ENCODE measurements at regions not wholly inside any gene's neighbourhood (a gene's known extent, or its start where the extent isn't known, plus 50 kb on each side); places are given as distances from the start of the nearest gene placed in this dataset.

GRCh38 chr14:95386536-95387095, 66.9 kb upstream of the CLMN start:
- WGBS = 81% methylated on average over 6 of the region's 6 CpGs
- Histone ChIP-seq H3K27me3 (ENCODE audit: control insufficient read depth in 4 of 4, insufficient read depth in 4 of 4, low read length in 3 of 4) (no peaks in the 10 kb centered on the region), H3K27ac (ENCODE audit: low read depth in 1 of 2, low read length in 2 of 2) (no peak overlapping the region), H3K9ac (ENCODE audit: low read depth in 1 of 2, low read length in 2 of 2) (no peak overlapping the region), H3K36me3 (ENCODE audit: control insufficient read depth in 4 of 4, insufficient read depth in 3 of 4, low read depth in 1 of 4, low read length in 3 of 4) (no peaks in the 10 kb centered on the region), H3K9me3 (ENCODE audit: control insufficient read depth in 4 of 4, low read length in 3 of 4) (no peaks in the 10 kb centered on the region), H3K4me1 (ENCODE audit: control insufficient read depth in 4 of 4, insufficient read depth in 4 of 4, low read length in 3 of 4) (peaks cover 0 to 9% (median 0%) of the 10 kb centered on the region in 4 donors), H3K4me3 (ENCODE audit: low read depth in 1 of 3, low read length in 3 of 3) (no peak overlapping the region)
- TF ChIP-seq REST (IDR thresholded peaks at IDR 0.05) (no peak), GABPA (IDR thresholded peaks at IDR 0.05 in 1 of 2, conservative IDR thresholded peaks at IDR 0.05 in 1 of 2) (no peak), HNF4A (conservative IDR thresholded peaks at IDR 0.05) (no peak), JUND (IDR thresholded peaks at IDR 0.05) (no peak), NR2F2 (IDR thresholded peaks at IDR 0.05) (no peak), RXRA (IDR thresholded peaks at IDR 0.05) (no peak), RAD21 (IDR thresholded peaks at IDR 0.05) (no peak)
- DNase-seq (ENCODE audit: low spot score) = no peak

- Histone ChIP-seq H3K4me1 (ENCODE audit: control insufficient read depth in 4 of 4, insufficient read depth in 4 of 4, low read length in 3 of 4) (peaks cover 0 to 9% (median 0%) of the 10 kb centered on the region in 4 donors), H3K9me3 (ENCODE audit: control insufficient read depth in 4 of 4, low read length in 3 of 4) (no peaks in the 10 kb centered on the region), H3K27me3 (ENCODE audit: control insufficient read depth in 4 of 4, insufficient read depth in 4 of 4, low read length in 3 of 4) (no peaks in the 10 kb centered on the region), H3K36me3 (ENCODE audit: control insufficient read depth in 4 of 4, insufficient read depth in 3 of 4, low read depth in 1 of 4, low read length in 3 of 4) (no peaks in the 10 kb centered on the region), H3K9ac (ENCODE audit: low read depth in 1 of 2, low read length in 2 of 2) (no peak overlapping the region), H3K4me3 (ENCODE audit: low read depth in 1 of 3, low read length in 3 of 3) (no peak overlapping the region), H3K27ac (ENCODE audit: low read depth in 1 of 2, low read length in 2 of 2) (no peak overlapping the region)
- no peak for DNase-seq (ENCODE audit: low spot score)
- WGBS = 93% methylated on average over 6 of the region's 6 CpGs
- TF ChIP-seq RXRA (IDR thresholded peaks at IDR 0.05) (no peak), FOXA2 (IDR thresholded peaks at IDR 0.05) (no peak), SP1 (IDR thresholded peaks at IDR 0.05) (no peak), ZBTB33 (IDR thresholded peaks at IDR 0.05) (no peak), FOXA1 (IDR thresholded peaks at IDR 0.05) (no peak), NR2F2 (IDR thresholded peaks at IDR 0.05) (no peak), CTCF (IDR thresholded peaks at IDR 0.05; ENCODE audit: low read depth, low read length, missing input control) (no peak)
Measured at GRCh38 chr14:95385701-95386100, 66.0 kb upstream of the CLMN start.

Data from liver (tissue), 8 donors.